ENCODE measurements at regions not wholly inside any gene's neighbourhood (a gene's known extent, or its start where the extent isn't known, plus 50 kb on each side); places are given as distances from the start of the nearest gene placed in this dataset.

DNA sequence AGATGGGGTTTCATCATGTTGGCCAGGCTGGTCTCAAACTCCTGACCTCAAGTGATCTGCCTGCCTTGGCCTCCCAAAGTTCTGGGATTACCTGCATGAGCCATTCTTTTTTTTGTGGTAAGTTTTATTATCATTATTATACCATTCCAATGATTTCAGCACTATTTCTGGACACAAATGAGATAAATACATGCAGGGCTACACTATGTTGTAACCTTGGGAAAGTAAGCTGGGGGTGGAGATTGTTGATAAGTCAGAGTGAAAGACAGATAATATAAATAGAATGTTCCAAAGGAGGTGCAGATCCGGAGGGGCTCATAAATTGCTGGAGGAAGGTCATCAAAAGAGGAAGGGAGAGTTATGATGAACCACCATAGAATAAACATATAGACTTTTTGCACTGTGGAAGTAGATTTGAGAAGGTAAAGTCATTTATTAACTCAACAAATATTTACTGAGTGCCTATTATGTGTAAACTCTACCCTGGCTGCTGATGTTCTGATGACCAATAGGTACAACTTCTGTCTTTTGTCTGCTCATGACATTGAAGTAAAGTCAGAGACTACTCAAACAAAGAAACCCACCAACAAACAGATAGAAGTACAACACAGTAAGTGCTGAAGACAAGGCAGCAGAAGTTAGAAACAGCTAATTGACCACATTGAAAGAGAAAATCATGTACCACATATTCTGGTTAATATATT, 478.9 kb upstream of the GOLIM4 start:
- DNase-seq, result no peak

DNA sequence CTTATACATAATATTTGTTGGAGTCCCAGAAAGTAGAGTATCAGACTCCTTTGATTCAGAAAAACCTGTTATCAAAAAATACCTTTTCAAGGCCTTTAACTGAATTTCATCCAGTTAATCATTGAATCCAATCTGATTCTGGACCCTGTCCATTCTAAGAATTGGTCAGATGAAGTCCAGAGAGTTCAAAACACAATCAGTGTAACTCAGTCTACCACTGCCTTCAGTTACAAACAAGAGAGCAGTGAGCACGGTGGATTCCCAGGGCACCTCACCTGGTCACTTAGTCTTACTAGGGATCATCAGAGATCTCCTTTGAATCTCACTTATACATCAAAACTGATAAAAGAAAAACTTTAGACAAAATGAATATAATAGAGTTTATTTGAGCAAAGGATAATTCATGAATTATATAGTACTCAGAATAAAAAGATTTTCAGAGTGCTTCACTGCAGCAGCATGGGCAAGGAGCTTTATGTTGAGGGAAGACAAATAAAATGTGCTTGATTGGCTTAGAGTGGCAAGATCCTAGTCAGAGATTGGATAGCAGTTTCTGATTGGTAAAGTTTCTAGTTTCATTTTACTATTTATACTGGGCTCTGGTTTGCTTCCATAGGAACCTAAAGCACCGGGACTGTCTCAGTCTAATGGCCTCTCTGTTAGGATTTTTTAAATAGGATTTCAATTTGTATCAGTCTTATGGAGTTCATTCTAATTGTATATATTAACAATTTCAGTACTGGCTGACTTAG, 474.9 kb upstream of the GOLIM4 start:
- DNase-seq, result no peak
- in situ Hi-C loops (cut with MboI; ENCODE audit: low pct_unique_long_range_greater_than_20kb, low sequenced_read_pairs), result no loop called here

More for the DNA sequence above, 478.9 kb upstream of the GOLIM4 start:
- in situ Hi-C loops (cut with MboI; ENCODE audit: low pct_unique_long_range_greater_than_20kb, low sequenced_read_pairs), result no loop called here

- DNase-seq, result no peak
Measured at GRCh38 chr3:168558728-168559411, 463.1 kb upstream of the GOLIM4 start.

GRCh38 chr3:168552251-168552650, 456.5 kb upstream of the GOLIM4 start:
- no peak for DNase-seq
- in situ Hi-C loops (cut with MboI; ENCODE audit: low pct_unique_long_range_greater_than_20kb, low sequenced_read_pairs), result no loop called here

More at GRCh38 chr3:168558728-168559411, 463.1 kb upstream of the GOLIM4 start:
- in situ Hi-C loops (cut with MboI; ENCODE audit: low pct_unique_long_range_greater_than_20kb, low sequenced_read_pairs), result no loop called here

DNA sequence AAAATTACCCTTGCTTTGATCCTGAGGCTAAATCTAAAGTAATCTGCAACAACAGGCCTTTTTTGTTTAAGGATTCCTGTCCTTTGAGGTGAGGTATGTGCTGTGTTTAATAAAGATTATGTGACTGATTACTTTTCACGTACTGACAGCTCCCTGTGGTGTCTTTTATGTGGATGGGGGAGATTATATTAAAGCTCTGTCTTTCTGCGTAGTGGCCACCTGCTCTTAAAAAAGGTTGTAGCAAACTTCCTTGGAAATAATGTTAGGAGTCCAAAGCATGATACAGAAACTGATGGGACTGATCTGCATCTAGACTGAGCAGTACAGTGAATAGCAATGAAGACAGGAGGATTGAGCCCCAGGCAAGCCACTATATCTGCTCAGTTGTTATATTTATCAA, 453.0 kb upstream of the GOLIM4 start:
- DNase-seq, result no peak
- in situ Hi-C loops (cut with MboI; ENCODE audit: low pct_unique_long_range_greater_than_20kb, low sequenced_read_pairs), result no loop called here

- in situ Hi-C loops (cut with MboI; ENCODE audit: low pct_unique_long_range_greater_than_20kb, low sequenced_read_pairs), result no loop called here
- no peak for DNase-seq
Measured at GRCh38 chr3:168546707-168547106, 451.0 kb upstream of the GOLIM4 start.

DNA sequence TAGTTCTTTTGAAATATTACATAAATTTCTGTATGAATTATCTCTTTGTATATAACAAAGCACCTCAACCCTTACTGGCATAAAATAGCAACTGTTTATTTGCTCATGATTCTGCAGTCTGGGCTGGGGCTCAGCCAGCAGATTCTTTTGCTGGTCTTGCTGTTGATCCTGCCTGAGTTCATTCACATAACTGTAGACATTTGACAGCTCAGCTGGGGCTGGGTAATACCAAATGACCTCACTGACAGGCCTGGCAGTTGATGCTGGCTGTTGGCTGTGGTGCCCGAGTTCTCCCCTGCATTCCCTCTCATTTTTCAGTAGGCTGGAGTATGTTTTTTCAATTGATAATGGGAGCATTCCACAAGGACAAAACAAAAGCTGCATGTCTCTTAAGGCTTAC, 449.9 kb upstream of the GOLIM4 start:
- no peak for DNase-seq
- in situ Hi-C loops (cut with MboI; ENCODE audit: low pct_unique_long_range_greater_than_20kb, low sequenced_read_pairs), result no loop called here

DNA sequence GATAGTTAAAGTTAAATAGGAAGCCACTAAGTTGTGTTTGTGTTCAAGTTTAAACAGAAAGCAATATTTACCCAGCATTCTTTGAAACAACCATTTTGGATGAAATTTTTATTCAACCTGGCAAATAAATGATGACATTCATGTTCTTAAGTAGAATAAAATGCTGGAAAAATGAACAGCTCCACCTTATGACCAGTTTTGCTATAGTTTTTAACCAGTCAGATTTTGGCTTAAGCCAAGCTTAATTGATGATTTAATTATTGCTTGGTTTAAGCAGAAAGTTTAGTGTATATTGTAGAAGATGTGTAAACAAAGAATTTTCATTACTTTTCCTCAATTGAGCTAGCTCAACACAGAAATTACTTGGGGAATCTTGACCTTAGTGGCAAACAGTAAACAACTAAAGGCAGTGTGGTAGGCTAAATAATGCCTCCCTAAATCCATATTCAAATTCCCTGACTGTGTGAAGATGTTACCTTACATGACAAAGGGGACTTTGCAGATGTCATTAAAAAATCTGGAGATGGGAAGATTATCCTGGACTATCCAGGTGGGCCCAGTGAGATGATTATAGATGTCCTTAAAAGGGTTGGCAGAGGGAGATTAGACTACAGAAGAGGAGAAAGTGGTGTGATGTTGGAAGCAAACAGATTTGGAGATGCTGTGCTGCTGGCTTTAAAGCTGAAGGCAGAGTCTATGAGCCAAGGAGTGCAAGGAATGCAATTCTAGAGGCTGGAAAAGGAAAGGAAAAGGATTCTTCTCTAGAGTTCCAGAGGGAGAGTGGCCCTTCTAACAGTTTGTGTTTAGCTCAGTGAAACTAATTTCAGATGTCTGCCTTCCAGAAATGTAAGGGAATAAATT, 448.6 kb upstream of the GOLIM4 start:
- no peak for DNase-seq
- in situ Hi-C loops (cut with MboI; ENCODE audit: low pct_unique_long_range_greater_than_20kb, low sequenced_read_pairs), result no loop called here

- in situ Hi-C loops (cut with MboI; ENCODE audit: low pct_unique_long_range_greater_than_20kb, low sequenced_read_pairs), result no loop called here
- DNase-seq, result no peak
Measured at GRCh38 chr3:168540726-168541125, 445.0 kb upstream of the GOLIM4 start.

DNA sequence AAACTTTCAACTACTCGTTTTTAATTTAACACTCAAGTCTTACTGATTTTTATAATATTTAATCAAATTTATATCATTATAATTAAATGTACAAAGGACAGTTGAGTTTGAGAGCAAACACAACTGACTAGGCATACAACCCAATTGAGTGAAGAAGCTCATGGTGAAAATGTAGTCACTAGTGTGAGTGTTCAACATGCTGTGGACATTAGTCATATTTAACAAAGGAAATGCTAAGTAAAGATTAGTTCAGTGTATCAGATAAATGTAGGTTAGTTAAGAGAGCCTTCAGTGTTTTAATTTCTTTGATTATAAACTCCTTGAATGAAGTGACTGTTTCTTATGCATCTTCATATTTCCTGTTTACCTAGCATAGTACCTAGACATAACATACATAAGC, 444.2 kb upstream of the GOLIM4 start:
- in situ Hi-C loops (cut with MboI; ENCODE audit: low pct_unique_long_range_greater_than_20kb, low sequenced_read_pairs), result no loop called here
- DNase-seq, result no peak

DNA sequence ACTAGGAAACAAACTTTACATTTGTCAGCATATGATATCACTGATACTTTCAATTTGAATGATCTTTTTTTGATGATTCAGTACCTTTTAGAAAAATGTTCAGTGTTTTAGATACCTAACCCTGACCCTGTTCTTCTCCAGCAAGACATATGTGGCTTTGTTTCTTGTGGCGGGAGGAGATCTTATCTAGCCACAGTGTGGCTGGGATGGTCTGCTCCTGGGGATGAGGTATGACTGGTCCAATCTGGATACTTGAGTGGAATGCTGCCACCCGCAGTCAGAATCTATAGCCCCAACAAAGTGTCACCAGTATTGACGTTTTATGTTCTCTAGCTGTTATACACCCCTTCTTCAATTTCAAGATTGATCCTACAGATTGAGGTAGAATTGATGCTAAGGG, 439.0 kb upstream of the GOLIM4 start:
- no peak for DNase-seq
- in situ Hi-C loops (cut with MboI; ENCODE audit: low pct_unique_long_range_greater_than_20kb, low sequenced_read_pairs), result no loop called here

DNA sequence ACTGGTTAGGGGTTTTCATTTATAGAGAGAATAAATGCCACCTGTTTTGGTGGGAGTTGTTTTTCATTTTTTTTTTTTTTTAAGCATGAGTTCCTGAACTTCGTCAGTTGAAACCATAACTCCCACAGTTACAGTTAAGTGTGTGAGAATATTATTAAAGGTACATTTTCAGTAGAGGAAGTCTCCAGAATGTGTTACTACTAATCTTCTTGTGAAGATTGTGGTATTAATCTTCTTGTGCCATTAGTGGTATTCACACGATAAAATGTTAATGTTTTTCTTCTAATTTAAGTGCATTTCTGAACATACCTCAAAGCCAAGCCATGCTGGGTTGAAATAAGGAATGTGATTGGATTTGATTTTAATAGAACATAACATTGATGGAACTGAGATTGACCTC, 437.9 kb upstream of the GOLIM4 start:
- in situ Hi-C loops (cut with MboI; ENCODE audit: low pct_unique_long_range_greater_than_20kb, low sequenced_read_pairs), result no loop called here
- no peak for DNase-seq

DNA sequence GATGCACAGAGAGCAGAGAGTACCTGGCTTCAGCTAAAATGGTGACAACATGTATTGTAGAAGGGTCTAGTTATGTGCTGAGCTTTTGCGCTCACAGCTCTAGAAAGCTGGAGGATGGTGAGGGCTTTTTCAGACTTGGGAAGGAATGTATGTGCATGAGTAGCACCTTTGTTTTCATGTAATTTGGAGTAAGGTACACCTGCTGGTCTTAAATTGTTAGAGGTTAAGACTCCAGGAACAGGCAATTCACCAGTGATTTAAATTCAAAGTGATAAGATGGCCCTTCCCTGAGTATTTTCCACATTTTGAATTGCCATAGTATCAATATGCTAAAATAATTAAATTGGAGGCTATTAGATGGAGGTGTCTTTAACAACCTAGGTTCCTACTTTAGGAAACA, 436.4 kb upstream of the GOLIM4 start:
- in situ Hi-C loops (cut with MboI; ENCODE audit: low pct_unique_long_range_greater_than_20kb, low sequenced_read_pairs), result no loop called here
- DNase-seq, result no peak

DNA sequence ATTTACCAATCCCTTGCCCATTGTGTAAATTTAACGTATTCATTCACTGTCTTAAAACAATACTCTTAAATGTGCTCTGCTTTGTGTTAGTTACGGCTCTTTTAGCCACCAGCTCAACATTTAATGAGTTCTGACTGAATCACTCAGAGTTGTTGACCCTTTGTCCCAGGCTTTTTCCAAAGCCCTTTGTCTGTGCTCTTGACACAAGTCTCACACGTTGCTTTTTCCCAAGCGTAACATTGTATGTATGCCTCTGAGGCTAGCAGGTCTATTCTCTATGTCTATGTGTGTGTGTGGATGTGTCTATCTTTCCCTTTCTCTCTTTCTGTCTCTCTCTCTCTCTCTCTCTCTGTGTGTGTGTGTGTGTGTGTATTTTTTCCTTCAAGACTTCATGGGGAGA, 435.4 kb upstream of the GOLIM4 start:
- no peak for DNase-seq
- in situ Hi-C loops (cut with MboI; ENCODE audit: low pct_unique_long_range_greater_than_20kb, low sequenced_read_pairs), result no loop called here

- no peak for DNase-seq
- in situ Hi-C loops (cut with MboI; ENCODE audit: low pct_unique_long_range_greater_than_20kb, low sequenced_read_pairs), result no loop called here
Measured at GRCh38 chr3:168524129-168524528, 428.4 kb upstream of the GOLIM4 start.

DNA sequence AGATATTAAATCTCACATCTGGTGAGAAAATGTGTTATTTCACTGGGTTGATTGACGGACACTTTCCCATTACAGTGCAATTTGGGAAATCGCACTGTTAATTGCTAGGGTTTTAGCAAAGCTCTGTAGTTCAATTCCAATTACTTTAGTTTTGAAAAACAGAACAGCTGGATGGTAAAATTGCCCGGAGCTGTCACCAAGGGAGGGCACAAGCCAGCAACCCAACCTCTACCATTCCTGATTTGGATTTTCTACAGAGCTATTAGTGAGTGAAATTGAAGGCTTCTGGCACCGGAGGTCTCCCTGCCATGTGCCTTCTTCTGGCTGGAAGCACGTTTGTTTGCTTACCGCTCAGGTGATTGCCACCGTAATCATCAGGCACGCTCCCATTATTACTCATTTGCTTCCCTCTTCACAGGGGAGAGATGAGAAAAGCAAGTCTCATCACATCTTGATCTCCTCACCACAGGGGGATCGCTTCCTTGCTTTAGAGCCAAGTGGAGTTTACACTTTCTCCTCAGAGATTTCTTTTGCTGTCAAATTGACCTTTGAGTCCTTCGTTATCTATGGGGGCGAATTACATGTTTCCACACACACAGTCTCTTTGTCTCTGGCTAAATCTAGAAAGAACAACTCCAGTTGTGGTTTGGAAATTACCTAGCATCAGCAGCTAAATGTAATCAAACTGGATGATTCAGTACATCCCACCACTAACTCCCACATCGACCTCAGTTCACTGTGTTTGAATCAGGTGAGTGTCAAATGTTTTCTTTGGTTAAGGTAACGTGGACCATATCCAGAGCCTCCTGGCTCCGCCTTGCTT, 421.7 kb upstream of the GOLIM4 start:
- in situ Hi-C loops (cut with MboI; ENCODE audit: low pct_unique_long_range_greater_than_20kb, low sequenced_read_pairs), result no loop called here
- no peak for DNase-seq

- no peak for DNase-seq
- in situ Hi-C loops (cut with MboI; ENCODE audit: low pct_unique_long_range_greater_than_20kb, low sequenced_read_pairs), result no loop called here
Measured at GRCh38 chr3:168514252-168514651, 418.5 kb upstream of the GOLIM4 start.

DNA sequence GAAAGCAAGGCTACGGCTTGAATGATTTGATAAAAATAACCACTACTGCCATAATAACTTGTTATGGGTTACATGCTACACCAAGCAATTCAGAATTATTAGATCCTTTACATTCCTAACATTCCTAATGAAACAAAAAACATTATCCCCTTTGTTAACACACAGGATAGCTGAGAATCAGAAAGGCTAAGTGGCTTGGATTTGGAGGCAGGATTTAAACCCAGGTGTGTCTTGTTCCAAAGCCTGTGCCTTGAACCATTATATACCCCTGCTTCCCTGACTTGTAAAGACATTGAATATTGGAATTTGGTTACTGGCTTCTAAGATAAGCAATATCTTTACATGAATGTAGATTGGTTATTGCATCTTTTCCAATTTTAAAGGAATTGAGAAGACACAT, 417.1 kb upstream of the GOLIM4 start:
- DNase-seq, result no peak
- in situ Hi-C loops (cut with MboI; ENCODE audit: low pct_unique_long_range_greater_than_20kb, low sequenced_read_pairs), result no loop called here
